ENCODE measurements at regions not wholly inside any gene's neighbourhood (a gene's known extent, or its start where the extent isn't known, plus 50 kb on each side); places are given as distances from the start of the nearest gene placed in this dataset.
A peak's percentile ranks its signal among the peaks of the same experiment; 100 is the strongest.

DNA sequence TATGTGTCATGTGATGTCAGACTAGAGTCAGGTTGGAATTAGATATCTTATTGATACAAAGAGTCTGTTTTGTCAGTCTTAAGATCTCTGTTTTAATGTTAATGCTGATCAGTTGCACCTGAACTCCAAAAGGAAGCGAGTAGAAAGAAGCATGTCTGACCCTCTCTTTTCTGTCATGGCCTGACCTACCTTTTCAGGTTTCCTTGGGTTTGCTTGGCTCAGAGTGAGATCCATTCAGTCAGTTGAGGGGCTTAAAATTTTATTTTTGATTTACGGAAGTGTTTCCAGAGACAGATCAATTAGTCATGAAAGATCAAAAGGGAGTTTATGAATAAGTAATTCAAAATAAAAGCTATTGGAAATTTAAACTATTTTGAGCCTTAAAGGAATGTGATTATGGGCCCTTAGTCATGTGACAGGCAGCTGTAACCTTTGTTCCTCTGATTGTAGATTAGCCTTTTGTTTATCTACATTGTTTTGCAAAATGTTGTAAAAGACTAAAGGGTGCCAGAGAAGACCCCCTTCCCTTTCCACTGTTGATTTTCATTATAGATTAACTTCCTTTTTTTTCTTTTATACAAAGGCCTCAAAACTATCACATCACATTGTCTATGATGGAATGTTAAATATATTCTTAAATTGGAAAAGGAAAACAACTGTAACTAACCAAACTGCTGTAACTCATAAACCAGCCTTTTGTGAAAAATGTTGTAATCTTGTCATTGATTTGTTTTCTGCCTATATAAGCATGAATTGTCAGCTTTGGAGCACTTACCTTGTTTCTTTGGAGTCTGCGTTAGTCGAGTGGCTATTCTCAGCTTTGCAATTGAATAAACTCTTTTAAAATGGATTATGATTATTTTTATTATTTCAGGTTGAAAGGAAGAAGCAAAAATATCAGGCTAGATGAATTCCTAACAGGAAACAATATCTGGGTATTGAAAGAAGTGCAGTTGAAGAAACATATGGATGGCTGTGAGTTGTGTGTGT lies 195.5 kb upstream of the MBL2 start:
- WGBS, 10 experiments = 34 to 90% (median 66%) methylated on average over 2 to 4 of the region's 4 CpGs
- in situ Hi-C loops (cut with MboI; ENCODE audit: low pct_unique_long_range_greater_than_20kb in 2 of 9, low sequenced_read_pairs in 9 of 9, unreplicated experiment in 9 of 9) = no loop called here
- Histone ChIP-seq H3K4me3 (no peak overlapping the region), H3K27ac (no peak overlapping the region), H3K4me1 (replicated peaks in 1 of 2) (peaks cover 0 to 9% of the 10 kb centered on the region in 2 donors)
- ATAC-seq (replicated peaks in 6 of 8) = no peak

GRCh38 chr10:52966904-52967303 lies 194.3 kb upstream of the MBL2 start:
- H3K4me1 ChIP-seq (replicated peaks in 1 of 2) = peaks cover 0 to 9% of the 10 kb centered on the region in 2 donors
- WGBS, 10 experiments = 0 to 100% (median 25%) methylated on average over 1 of the region's 1 CpG; no CpG with 5 or more reads in 4 of the 10 experiments
- no peak overlapping the region for H3K27ac ChIP-seq
- no peak for ATAC-seq (replicated peaks in 6 of 8)
- in situ Hi-C loops (cut with MboI; ENCODE audit: low pct_unique_long_range_greater_than_20kb in 2 of 9, low sequenced_read_pairs in 9 of 9, unreplicated experiment in 9 of 9) = no loop called here
- H3K4me3 ChIP-seq = no peak overlapping the region

GRCh38 chr10:52965938-52966401 lies 193.4 kb upstream of the MBL2 start:
- Histone ChIP-seq H3K27ac (no peak overlapping the region), H3K4me3 (no peak overlapping the region), H3K4me1 (replicated peaks in 1 of 2) (peaks cover 0 to 9% of the 10 kb centered on the region in 2 donors)
- WGBS, 10 experiments = 10 to 71% (median 24%) methylated on average over 1 to 4 of the region's 6 CpGs; no CpG with 5 or more reads in 2 of the 10 experiments
- ATAC-seq (replicated peaks in 6 of 8) = no peak
- in situ Hi-C loops (cut with MboI; ENCODE audit: low pct_unique_long_range_greater_than_20kb in 2 of 9, low sequenced_read_pairs in 9 of 9, unreplicated experiment in 9 of 9) = no loop called here

- 0 to 29% methylated on average over 1 of the region's 3 CpGs; no CpG with 5 or more reads in 8 of the 10 experiments for WGBS, 10 experiments
- Histone ChIP-seq H3K4me1 (replicated peaks in 1 of 2) (peaks cover 0 to 9% of the 10 kb centered on the region in 2 donors), H3K4me3 (no peak overlapping the region), H3K27ac (no peak overlapping the region)
- ATAC-seq (replicated peaks in 6 of 8) = no peak
- in situ Hi-C loops (cut with MboI; ENCODE audit: low pct_unique_long_range_greater_than_20kb in 2 of 9, low sequenced_read_pairs in 9 of 9, unreplicated experiment in 9 of 9) = no loop called here
Measured at GRCh38 chr10:52965509-52965908, 192.9 kb upstream of the MBL2 start.

- no peak for ATAC-seq (replicated peaks in 6 of 8)
- H3K4me3 ChIP-seq = no peak overlapping the region
- WGBS, 10 experiments = 0 to 94% (median 67%) methylated on average over 1 to 2 of the region's 2 CpGs; no CpG with 5 or more reads in 1 of the 10 experiments
- in situ Hi-C loops (cut with MboI; ENCODE audit: low pct_unique_long_range_greater_than_20kb in 2 of 9, low sequenced_read_pairs in 9 of 9, unreplicated experiment in 9 of 9) = no loop called here
- H3K4me1 ChIP-seq (replicated peaks in 1 of 2) = no peaks in the 10 kb centered on the region
- no peak overlapping the region for H3K27ac ChIP-seq
Measured at GRCh38 chr10:52961323-52961722, 188.7 kb upstream of the MBL2 start.

DNA sequence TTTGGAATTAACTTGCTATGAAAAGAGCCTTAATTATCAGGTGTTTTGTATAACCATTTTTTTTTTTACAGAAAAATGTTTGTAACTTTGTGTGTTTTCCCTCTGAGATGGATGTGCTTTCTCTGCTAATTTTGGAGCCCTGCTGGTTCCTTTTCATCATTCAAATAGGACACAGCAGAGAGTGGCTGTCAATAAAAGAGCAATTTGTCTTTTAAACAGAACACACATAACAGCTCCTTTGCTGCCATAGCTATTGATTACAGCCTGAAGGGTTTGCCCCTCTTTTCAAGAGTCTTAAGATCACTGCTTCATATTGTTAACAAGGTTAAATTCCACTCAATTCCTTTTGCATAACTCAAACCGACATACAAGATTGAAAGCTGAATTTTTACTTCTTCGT lies 187.2 kb upstream of the MBL2 start:
- in situ Hi-C loops (cut with MboI; ENCODE audit: low pct_unique_long_range_greater_than_20kb in 2 of 9, low sequenced_read_pairs in 9 of 9, unreplicated experiment in 9 of 9) = no loop called here
- Histone ChIP-seq H3K4me3 (no peak overlapping the region), H3K27ac (no peak overlapping the region), H3K4me1 (replicated peaks in 1 of 2) (no peaks in the 10 kb centered on the region)
- peak in 2 of 8 experiments; percentile 27 to 48 for ATAC-seq (replicated peaks in 6 of 8)
- 0 to 40% (median 21%) methylated on average over 1 to 2 of the region's 2 CpGs; no CpG with 5 or more reads in 2 of the 10 experiments for WGBS, 10 experiments

GRCh38 chr10:52956861-52957260 lies 184.3 kb upstream of the MBL2 start:
- in situ Hi-C loops (cut with MboI; ENCODE audit: low pct_unique_long_range_greater_than_20kb in 2 of 9, low sequenced_read_pairs in 9 of 9, unreplicated experiment in 9 of 9) = no loop called here
- ATAC-seq (replicated peaks in 6 of 8) = no peak
- 35 to 100% (median 81%) methylated on average over 1 to 5 of the region's 5 CpGs; no CpG with 5 or more reads in 2 of the 10 experiments for WGBS, 10 experiments
- no peaks in the 10 kb centered on the region for H3K4me1 ChIP-seq (replicated peaks in 1 of 2)
- H3K4me3 ChIP-seq = no peak overlapping the region
- H3K27ac ChIP-seq = no peak overlapping the region

GRCh38 chr10:52956461-52956860 lies 183.9 kb upstream of the MBL2 start:
- no peaks in the 10 kb centered on the region for H3K4me1 ChIP-seq (replicated peaks in 1 of 2)
- H3K4me3 ChIP-seq = no peak overlapping the region
- in situ Hi-C loops (cut with MboI; ENCODE audit: low pct_unique_long_range_greater_than_20kb in 2 of 9, low sequenced_read_pairs in 9 of 9, unreplicated experiment in 9 of 9) = no loop called here
- WGBS, 10 experiments = 0 to 100% (median 81%) methylated on average over 1 to 3 of the region's 3 CpGs; no CpG with 5 or more reads in 1 of the 10 experiments
- no peak for ATAC-seq (replicated peaks in 6 of 8)
- no peak overlapping the region for H3K27ac ChIP-seq

GRCh38 chr10:52955337-52955736 lies 182.8 kb upstream of the MBL2 start:
- in situ Hi-C loops (cut with MboI; ENCODE audit: low pct_unique_long_range_greater_than_20kb in 2 of 9, low sequenced_read_pairs in 9 of 9, unreplicated experiment in 9 of 9) = no loop called here
- 30 to 100% (median 93%) methylated on average over 2 to 10 of the region's 21 CpGs; no CpG with 5 or more reads in 2 of the 10 experiments for WGBS, 10 experiments
- Histone ChIP-seq H3K27ac (no peak overlapping the region), H3K4me3 (no peak overlapping the region), H3K4me1 (replicated peaks in 1 of 2) (no peaks in the 10 kb centered on the region)
- ATAC-seq (replicated peaks in 6 of 8) = no peak

DNA sequence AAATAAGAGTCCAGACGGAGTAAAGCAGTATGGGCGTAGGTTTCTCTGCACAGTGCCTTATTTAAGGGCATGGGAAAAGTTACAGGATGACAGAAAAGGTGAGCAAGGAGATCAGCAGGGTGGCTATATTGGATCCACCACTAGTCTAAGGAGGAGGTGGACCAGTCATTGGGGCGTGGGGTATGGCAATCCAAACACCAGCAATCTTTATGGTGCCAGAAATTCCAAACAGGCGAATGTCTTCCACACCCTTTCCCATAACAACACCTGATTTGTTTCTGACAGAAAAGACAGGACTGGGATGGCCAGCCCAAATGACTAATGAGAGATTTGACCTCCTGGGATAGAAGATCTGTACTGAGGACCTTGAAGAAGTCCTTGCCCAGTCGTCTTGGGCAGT lies 181.8 kb upstream of the MBL2 start:
- in situ Hi-C loops (cut with MboI; ENCODE audit: low pct_unique_long_range_greater_than_20kb in 2 of 9, low sequenced_read_pairs in 9 of 9, unreplicated experiment in 9 of 9) = no loop called here

GRCh38 chr10:52952391-52953055 lies 179.9 kb upstream of the MBL2 start:
- in situ Hi-C loops (cut with MboI; ENCODE audit: low pct_unique_long_range_greater_than_20kb in 2 of 9, low sequenced_read_pairs in 9 of 9, unreplicated experiment in 9 of 9) = no loop called here
- Histone ChIP-seq H3K4me3 (no peak overlapping the region), H3K27ac (no peak overlapping the region), H3K4me1 (replicated peaks in 1 of 2) (no peaks in the 10 kb centered on the region)
- ATAC-seq (replicated peaks in 6 of 8) = no peak
- 7 to 97% (median 40%) methylated on average over 2 to 8 of the region's 9 CpGs; no CpG with 5 or more reads in 3 of the 10 experiments for WGBS, 10 experiments

More for the DNA sequence above, 181.8 kb upstream of the MBL2 start:
- H3K4me1 ChIP-seq (replicated peaks in 1 of 2) = no peaks in the 10 kb centered on the region
- no peak overlapping the region for H3K4me3 ChIP-seq
- ATAC-seq (replicated peaks in 6 of 8) = no peak
- no peak overlapping the region for H3K27ac ChIP-seq
- 24 to 100% (median 68%) methylated on average over 1 to 5 of the region's 5 CpGs; no CpG with 5 or more reads in 2 of the 10 experiments for WGBS, 10 experiments

DNA sequence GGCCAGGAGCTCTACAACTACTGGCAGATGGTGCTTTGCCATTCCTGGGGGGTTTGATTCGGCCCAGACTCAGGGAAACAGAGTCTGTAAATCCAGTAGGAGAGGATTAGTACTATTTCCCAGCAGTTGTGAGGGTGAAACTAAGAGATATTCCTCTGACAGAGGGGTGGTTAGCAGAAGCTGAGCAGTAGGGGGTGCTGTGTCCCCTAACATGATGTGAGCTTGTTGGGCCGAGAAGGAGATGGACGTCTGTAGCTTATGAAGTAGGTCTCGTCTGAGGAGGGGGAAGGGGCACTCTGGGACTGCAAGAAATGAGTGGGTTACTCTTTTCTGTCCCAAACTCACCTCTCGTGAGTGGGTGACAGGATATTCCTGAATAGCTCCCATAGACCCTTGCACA lies 179.2 kb upstream of the MBL2 start:
- in situ Hi-C loops (cut with MboI; ENCODE audit: low pct_unique_long_range_greater_than_20kb in 2 of 9, low sequenced_read_pairs in 9 of 9, unreplicated experiment in 9 of 9) = no loop called here
- H3K4me1 ChIP-seq (replicated peaks in 1 of 2) = no peaks in the 10 kb centered on the region
- 0 to 75% (median 35%) methylated on average over 1 to 3 of the region's 5 CpGs; no CpG with 5 or more reads in 6 of the 10 experiments for WGBS, 10 experiments
- peak in 3 of 8 experiments; percentile 88 to 97 (median 96) for ATAC-seq (replicated peaks in 6 of 8)
- H3K4me3 ChIP-seq = no peak overlapping the region
- no peak overlapping the region for H3K27ac ChIP-seq

GRCh38 chr10:52950578-52950977 lies 178.0 kb upstream of the MBL2 start:
- no peak for ATAC-seq (replicated peaks in 6 of 8)

More at GRCh38 chr10:52950578-52950977, 178.0 kb upstream of the MBL2 start:
- in situ Hi-C loops (cut with MboI; ENCODE audit: low pct_unique_long_range_greater_than_20kb in 2 of 9, low sequenced_read_pairs in 9 of 9, unreplicated experiment in 9 of 9) = no loop called here
- H3K4me3 ChIP-seq = no peak overlapping the region
- no peak overlapping the region for H3K27ac ChIP-seq
- H3K4me1 ChIP-seq (replicated peaks in 1 of 2) = no peaks in the 10 kb centered on the region
- 43 to 100% (median 90%) methylated on average over 1 to 4 of the region's 5 CpGs; no CpG with 5 or more reads in 6 of the 10 experiments for WGBS, 10 experiments
